ENCODE measurements at regions not wholly inside any gene's neighbourhood (a gene's known extent, or its start where the extent isn't known, plus 50 kb on each side); places are given as distances from the start of the nearest gene placed in this dataset.

- POLR2A ChIA-PET = no interaction called here
- Mint-ChIP-seq H3K9me3 (peaks cover 5% of the 10 kb centered on the region), H3K4me3 (no peak overlapping the region), H3K36me3 (ENCODE audit: low read depth) (no peaks in the 10 kb centered on the region), H3K27me3 (no peaks in the 10 kb centered on the region), H3K27ac (no peak overlapping the region), H3K4me1 (no peaks in the 10 kb centered on the region)
- DNase-seq = no peak
- CTCF ChIA-PET = no interaction called here
Measured at GRCh38 chr11:38256436-38256835, 1658.4 kb upstream of the RAG2 start.

GRCh38 chr11:38254913-38255312 lies 1656.9 kb upstream of the RAG2 start:
- no peak for DNase-seq
- no peaks in the 10 kb centered on the region for H3K4me1 Mint-ChIP-seq
- H3K27me3 Mint-ChIP-seq = no peaks in the 10 kb centered on the region
- POLR2A ChIA-PET = no interaction called here
- no peak overlapping the region for H3K4me3 Mint-ChIP-seq
- no peaks in the 10 kb centered on the region for H3K36me3 Mint-ChIP-seq (ENCODE audit: low read depth)
- H3K9me3 Mint-ChIP-seq = peaks cover 7% of the 10 kb centered on the region
- CTCF ChIA-PET = no interaction called here
- no peak overlapping the region for H3K27ac Mint-ChIP-seq

GRCh38 chr11:38252620-38253019 lies 1654.6 kb upstream of the RAG2 start:
- Mint-ChIP-seq H3K4me1 (no peaks in the 10 kb centered on the region), H3K9me3 (peaks cover 10% of the 10 kb centered on the region), H3K27ac (no peak overlapping the region), H3K4me3 (no peak overlapping the region), H3K27me3 (no peaks in the 10 kb centered on the region), H3K36me3 (ENCODE audit: low read depth) (no peaks in the 10 kb centered on the region)
- ChIA-PET CTCF (no interaction called here), POLR2A (no interaction called here)
- DNase-seq = no peak

- Mint-ChIP-seq H3K4me1 (no peaks in the 10 kb centered on the region), H3K9me3 (peaks cover 12% of the 10 kb centered on the region), H3K4me3 (no peak overlapping the region), H3K27me3 (no peaks in the 10 kb centered on the region), H3K27ac (no peak overlapping the region), H3K36me3 (ENCODE audit: low read depth) (no peaks in the 10 kb centered on the region)
- DNase-seq = no peak
- ChIA-PET CTCF (no interaction called here), POLR2A (no interaction called here)
Measured at GRCh38 chr11:38246451-38246850, 1648.4 kb upstream of the RAG2 start.

GRCh38 chr11:38226684-38227083 lies 1628.6 kb upstream of the RAG2 start:
- no peaks in the 10 kb centered on the region for H3K36me3 Mint-ChIP-seq (ENCODE audit: low read depth)

GRCh38 chr11:38221295-38221694 lies 1623.3 kb upstream of the RAG2 start:
- no peaks in the 10 kb centered on the region for H3K4me1 Mint-ChIP-seq
- H3K27me3 Mint-ChIP-seq = no peaks in the 10 kb centered on the region
- ChIA-PET POLR2A (no interaction called here), CTCF (no interaction called here)
- no peak overlapping the region for H3K27ac Mint-ChIP-seq
- no peak overlapping the region for H3K4me3 Mint-ChIP-seq
- H3K9me3 Mint-ChIP-seq = peaks cover 33% of the 10 kb centered on the region
- no peaks in the 10 kb centered on the region for H3K36me3 Mint-ChIP-seq (ENCODE audit: low read depth)
- DNase-seq = no peak

More at GRCh38 chr11:38226684-38227083, 1628.6 kb upstream of the RAG2 start:
- ChIA-PET CTCF (no interaction called here), POLR2A (no interaction called here)
- H3K27me3 Mint-ChIP-seq = no peaks in the 10 kb centered on the region
- no peak overlapping the region for H3K4me3 Mint-ChIP-seq
- no peak for DNase-seq
- no peaks in the 10 kb centered on the region for H3K4me1 Mint-ChIP-seq
- peaks cover 50% of the 10 kb centered on the region for H3K9me3 Mint-ChIP-seq
- no peak overlapping the region for H3K27ac Mint-ChIP-seq

GRCh38 chr11:38219636-38220035 lies 1621.6 kb upstream of the RAG2 start:
- H3K4me3 Mint-ChIP-seq = no peak overlapping the region
- peaks cover 20% of the 10 kb centered on the region for H3K9me3 Mint-ChIP-seq
- H3K27ac Mint-ChIP-seq = no peak overlapping the region
- H3K27me3 Mint-ChIP-seq = no peaks in the 10 kb centered on the region
- H3K4me1 Mint-ChIP-seq = no peaks in the 10 kb centered on the region
- DNase-seq = no peak
- H3K36me3 Mint-ChIP-seq (ENCODE audit: low read depth) = no peaks in the 10 kb centered on the region
- ChIA-PET CTCF (no interaction called here), POLR2A (no interaction called here)

- H3K27ac Mint-ChIP-seq = no peak overlapping the region
- H3K4me1 Mint-ChIP-seq = no peaks in the 10 kb centered on the region
- no peaks in the 10 kb centered on the region for H3K27me3 Mint-ChIP-seq
- peaks cover 4% of the 10 kb centered on the region for H3K9me3 Mint-ChIP-seq
- ChIA-PET CTCF (no interaction called here), POLR2A (no interaction called here)
- no peak for DNase-seq
- no peaks in the 10 kb centered on the region for H3K36me3 Mint-ChIP-seq (ENCODE audit: low read depth)
- no peak overlapping the region for H3K4me3 Mint-ChIP-seq
Measured at GRCh38 chr11:38208951-38209350, 1610.9 kb upstream of the RAG2 start.

- Mint-ChIP-seq H3K27ac (no peak overlapping the region), H3K36me3 (ENCODE audit: low read depth) (no peaks in the 10 kb centered on the region), H3K4me1 (no peaks in the 10 kb centered on the region), H3K27me3 (no peaks in the 10 kb centered on the region), H3K4me3 (no peak overlapping the region), H3K9me3 (peaks cover 6% of the 10 kb centered on the region)
- POLR2A ChIA-PET = no interaction called here
- CTCF ChIA-PET = no interaction called here
- no peak for DNase-seq
Measured at GRCh38 chr11:38206663-38207062, 1608.6 kb upstream of the RAG2 start.

GRCh38 chr11:38191101-38191500 lies 1593.1 kb upstream of the RAG2 start:
- POLR2A ChIA-PET = no interaction called here
- Mint-ChIP-seq H3K27ac (no peak overlapping the region), H3K9me3 (no peaks in the 10 kb centered on the region), H3K27me3 (no peaks in the 10 kb centered on the region), H3K4me3 (no peak overlapping the region), H3K36me3 (ENCODE audit: low read depth) (no peaks in the 10 kb centered on the region), H3K4me1 (no peaks in the 10 kb centered on the region)
- CTCF ChIA-PET = no interaction called here
- no peak for DNase-seq

GRCh38 chr11:38182126-38182866 lies 1584.3 kb upstream of the RAG2 start:
- no peak overlapping the region for H3K27ac Mint-ChIP-seq
- H3K36me3 Mint-ChIP-seq (ENCODE audit: low read depth) = no peaks in the 10 kb centered on the region
- H3K9me3 Mint-ChIP-seq = no peaks in the 10 kb centered on the region
- no peaks in the 10 kb centered on the region for H3K4me1 Mint-ChIP-seq
- ChIA-PET CTCF (no interaction called here), POLR2A (no interaction called here)
- H3K4me3 Mint-ChIP-seq = no peak overlapping the region
- H3K27me3 Mint-ChIP-seq = no peaks in the 10 kb centered on the region
- DNase-seq = no peak

- Mint-ChIP-seq H3K9me3 (peaks cover 7% of the 10 kb centered on the region), H3K27me3 (no peaks in the 10 kb centered on the region)
- CTCF ChIA-PET = interaction anchor here (0.5 kb wide), 1 partner anchor 1225 kb away, joined by 3 read pairs; no protein-coding TSS in a partner anchor
Measured at GRCh38 chr11:38176686-38177322, 1578.8 kb upstream of the RAG2 start.

GRCh38 chr11:38173676-38174075 lies 1575.6 kb upstream of the RAG2 start:
- no peaks in the 10 kb centered on the region for H3K4me1 Mint-ChIP-seq
- ChIA-PET POLR2A (no interaction called here), CTCF (no interaction called here)
- DNase-seq = no peak
- no peaks in the 10 kb centered on the region for H3K27me3 Mint-ChIP-seq
- H3K4me3 Mint-ChIP-seq = no peak overlapping the region
- no peak overlapping the region for H3K27ac Mint-ChIP-seq
- H3K36me3 Mint-ChIP-seq (ENCODE audit: low read depth) = no peaks in the 10 kb centered on the region
- H3K9me3 Mint-ChIP-seq = peaks cover 7% of the 10 kb centered on the region

More at GRCh38 chr11:38176686-38177322, 1578.8 kb upstream of the RAG2 start:
- POLR2A ChIA-PET = no interaction called here
- Mint-ChIP-seq H3K27ac (no peak overlapping the region), H3K4me1 (no peaks in the 10 kb centered on the region), H3K4me3 (no peak overlapping the region), H3K36me3 (ENCODE audit: low read depth) (no peaks in the 10 kb centered on the region)
- no peak for DNase-seq

- H3K36me3 Mint-ChIP-seq (ENCODE audit: low read depth) = no peaks in the 10 kb centered on the region
- CTCF ChIA-PET = no interaction called here
- DNase-seq = no peak
- peaks cover 11% of the 10 kb centered on the region for H3K9me3 Mint-ChIP-seq
- H3K27ac Mint-ChIP-seq = no peak overlapping the region
- H3K4me3 Mint-ChIP-seq = no peak overlapping the region
- H3K4me1 Mint-ChIP-seq = no peaks in the 10 kb centered on the region
- H3K27me3 Mint-ChIP-seq = no peaks in the 10 kb centered on the region
- POLR2A ChIA-PET = no interaction called here
Measured at GRCh38 chr11:38169286-38169685, 1571.2 kb upstream of the RAG2 start.
